Activated naive CD8-positive, alpha-beta T cell treated with anti-CD3 and anti-CD28 coated beads for 36 hours (primary cell): ENCODE measurements at regions not wholly inside any gene's neighbourhood (a gene's known extent, or its start where the extent isn't known, plus 50 kb on each side); places are given as distances from the start of the nearest gene placed in this dataset.

Source experiments
- DNase-seq: peaks from one replicate; pipeline ENCODE4 v3.0.0; 2021
- H3K27ac Mint-ChIP-seq: one replicate; pipeline ENCODE4 v1.8.0; 2022; ENCODE audit warnings: mild to moderate bottlenecking, moderate library complexity, mixed read lengths
- H3K27me3 Mint-ChIP-seq: one replicate; pipeline ENCODE4 v1.8.0; 2022; ENCODE audit warnings: mild to moderate bottlenecking, mixed read lengths
- H3K36me3 Mint-ChIP-seq: one replicate; pipeline ENCODE4 v1.8.0; 2021; ENCODE audit warnings: mild to moderate bottlenecking, mixed read lengths
- H3K4me1 Mint-ChIP-seq: one replicate; pipeline ENCODE4 v1.8.0; 2021; ENCODE audit warnings: mixed read lengths
- H3K4me3 Mint-ChIP-seq: one replicate; pipeline ENCODE4 v1.8.0; 2022; ENCODE audit warnings: mild to moderate bottlenecking, moderate library complexity, mixed read lengths
- H3K9me3 Mint-ChIP-seq: one replicate; pipeline ENCODE4 v1.8.0; 2022; ENCODE audit warnings: mixed read lengths

- H3K36me3 Mint-ChIP-seq: no peaks in the 10 kb centered on the region
- H3K27ac Mint-ChIP-seq: no peak overlapping the region
- DNase-seq: peak; percentile 84
- H3K4me3 Mint-ChIP-seq: no peak overlapping the region
- peaks cover 16% of the 10 kb centered on the region for H3K4me1 Mint-ChIP-seq
- H3K27me3 Mint-ChIP-seq: no peaks in the 10 kb centered on the region
- peaks cover 5% of the 10 kb centered on the region for H3K9me3 Mint-ChIP-seq
Measured at GRCh38 chr16:85416228-85417109, 196.7 kb upstream of the GSE1 start.

- H3K4me1 Mint-ChIP-seq: peaks cover 16% of the 10 kb centered on the region
- H3K4me3 Mint-ChIP-seq: no peak overlapping the region
- no peak overlapping the region for H3K27ac Mint-ChIP-seq
- H3K9me3 Mint-ChIP-seq: peaks cover 5% of the 10 kb centered on the region
- H3K36me3 Mint-ChIP-seq: no peaks in the 10 kb centered on the region
- no peaks in the 10 kb centered on the region for H3K27me3 Mint-ChIP-seq
- no peak for DNase-seq
Measured at GRCh38 chr16:85417156-85417860, 195.8 kb upstream of the GSE1 start.

GRCh38 chr16:85418978-85419491, 194.1 kb upstream of the GSE1 start:
- peaks cover 15% of the 10 kb centered on the region for H3K4me1 Mint-ChIP-seq
- H3K9me3 Mint-ChIP-seq: no peaks in the 10 kb centered on the region
- H3K36me3 Mint-ChIP-seq: no peaks in the 10 kb centered on the region
- no peak for DNase-seq
- H3K27me3 Mint-ChIP-seq: no peaks in the 10 kb centered on the region
- no peak overlapping the region for H3K27ac Mint-ChIP-seq
- no peak overlapping the region for H3K4me3 Mint-ChIP-seq

DNA sequence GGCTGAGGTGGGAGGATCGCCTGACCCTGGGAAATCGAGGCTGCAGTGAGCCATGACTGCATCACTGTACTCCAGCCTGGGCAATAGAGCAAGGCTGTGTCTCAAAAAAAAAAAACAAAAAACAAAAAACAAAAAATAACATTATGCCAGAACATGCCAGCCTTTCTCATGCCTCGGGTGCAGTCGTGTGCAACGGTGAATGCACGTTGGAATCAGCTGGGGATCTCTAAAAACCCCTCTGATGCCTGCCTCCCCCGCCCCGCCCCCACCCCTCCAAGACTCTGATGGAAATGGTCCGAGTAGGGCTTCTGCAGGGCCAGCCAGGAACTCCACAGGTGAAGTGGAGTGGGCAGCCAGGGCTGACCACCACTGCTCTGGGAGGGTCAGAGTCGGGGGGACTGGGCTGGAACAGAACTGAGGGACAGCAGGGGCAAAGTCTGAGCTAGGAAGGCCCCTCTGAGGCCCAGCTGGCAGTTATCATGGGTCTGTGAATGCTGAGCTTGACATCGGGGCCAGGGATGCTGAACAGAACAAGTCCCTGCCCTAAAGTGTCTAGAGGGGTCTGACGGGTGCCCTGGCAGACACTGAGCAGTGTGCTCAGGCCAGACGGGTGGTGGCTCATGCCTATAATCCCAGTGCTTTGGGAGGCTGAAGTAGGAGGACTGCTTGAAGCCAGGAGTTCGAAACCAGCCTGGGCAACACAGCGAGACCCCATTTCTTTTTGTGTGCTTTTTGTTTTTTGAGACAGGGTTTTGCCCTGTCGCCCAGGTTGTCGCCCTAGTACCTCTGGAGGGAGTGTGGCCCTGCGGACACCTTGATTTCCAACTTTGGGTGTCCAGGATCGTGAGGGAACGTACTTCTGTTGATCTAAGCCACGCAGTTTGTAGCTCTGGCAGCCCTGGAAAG, 193.4 kb upstream of the GSE1 start:
- peaks cover 11% of the 10 kb centered on the region for H3K4me1 Mint-ChIP-seq
- no peak overlapping the region for H3K4me3 Mint-ChIP-seq
- no peaks in the 10 kb centered on the region for H3K36me3 Mint-ChIP-seq
- no peaks in the 10 kb centered on the region for H3K9me3 Mint-ChIP-seq
- H3K27ac Mint-ChIP-seq: no peak overlapping the region
- DNase-seq: no peak
- no peaks in the 10 kb centered on the region for H3K27me3 Mint-ChIP-seq

- no peak overlapping the region for H3K4me3 Mint-ChIP-seq
- no peak overlapping the region for H3K27ac Mint-ChIP-seq
- peaks cover 9% of the 10 kb centered on the region for H3K4me1 Mint-ChIP-seq
- no peaks in the 10 kb centered on the region for H3K9me3 Mint-ChIP-seq
- no peaks in the 10 kb centered on the region for H3K27me3 Mint-ChIP-seq
- H3K36me3 Mint-ChIP-seq: no peaks in the 10 kb centered on the region
- DNase-seq: peak; percentile 84
Measured at GRCh38 chr16:85420501-85421337, 192.4 kb upstream of the GSE1 start.

DNA sequence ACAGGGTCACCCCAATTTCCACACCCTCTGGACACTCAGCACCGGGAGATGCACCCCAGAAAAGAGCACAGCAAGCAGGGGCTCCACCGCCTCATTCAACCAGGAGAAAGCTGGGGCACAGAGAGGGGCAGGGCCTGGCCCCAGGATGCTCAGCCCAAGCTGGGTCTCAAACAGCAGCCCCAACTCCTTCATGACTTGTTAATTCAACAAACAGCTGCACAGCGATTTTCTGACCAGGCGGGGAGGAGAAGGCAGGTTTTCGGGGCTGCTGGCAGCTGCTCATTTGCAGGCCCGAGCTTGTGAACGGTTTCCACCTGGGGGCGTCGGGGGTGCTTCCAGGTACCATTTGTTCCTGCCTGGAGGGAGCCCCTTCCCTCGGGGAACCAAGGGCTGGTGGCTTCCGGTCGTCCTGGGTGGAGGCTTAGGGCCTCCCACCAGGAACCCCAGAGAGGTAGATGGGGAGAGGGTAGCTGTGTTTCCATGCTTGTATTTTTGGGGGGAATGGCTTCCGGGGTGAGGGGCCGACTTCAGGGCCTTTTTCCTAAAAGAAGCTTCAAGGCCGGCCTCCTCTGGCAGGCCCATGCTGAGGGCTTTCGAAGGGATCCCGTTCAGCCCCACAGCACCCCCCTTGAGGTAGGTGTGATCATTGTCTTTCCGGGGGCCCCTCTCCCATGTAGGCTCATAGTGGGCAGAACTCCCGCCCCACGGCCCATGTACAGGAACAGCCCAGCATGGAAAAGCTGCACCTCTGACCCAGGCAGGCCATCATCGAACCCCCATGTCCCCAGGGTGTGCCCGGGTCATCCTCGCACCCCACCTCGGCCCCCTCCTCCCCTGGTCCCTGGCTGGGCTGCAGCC, 191.6 kb upstream of the GSE1 start:
- Mint-ChIP-seq H3K4me1 (peaks cover 4% of the 10 kb centered on the region), H3K27ac (no peak overlapping the region), H3K36me3 (no peaks in the 10 kb centered on the region), H3K4me3 (no peak overlapping the region), H3K9me3 (no peaks in the 10 kb centered on the region), H3K27me3 (no peaks in the 10 kb centered on the region)
- DNase-seq: no peak

DNA sequence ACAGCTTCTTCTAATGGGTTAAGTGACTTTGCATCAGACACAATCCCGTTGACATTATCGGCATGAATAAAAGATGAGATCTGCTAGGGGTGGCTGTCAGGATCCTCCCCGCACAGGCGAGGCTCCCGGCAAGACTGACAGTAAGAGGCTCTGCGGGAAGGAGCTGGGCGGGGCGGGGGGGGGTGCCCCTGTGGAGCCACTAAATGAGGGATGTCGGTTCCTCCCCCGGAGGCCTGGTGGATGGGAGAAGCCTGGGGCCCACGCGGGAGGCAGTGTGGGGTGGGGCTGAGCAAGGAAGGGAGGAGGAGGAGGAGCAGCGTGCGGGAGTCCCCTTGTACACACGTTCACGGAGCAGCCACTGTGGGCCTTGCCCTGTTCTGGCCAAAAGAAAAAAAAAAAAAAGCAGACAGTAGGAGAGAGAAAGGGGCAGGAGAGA, 190.9 kb upstream of the GSE1 start:
- no peak overlapping the region for H3K4me3 Mint-ChIP-seq
- H3K4me1 Mint-ChIP-seq: peaks cover 2% of the 10 kb centered on the region
- H3K27ac Mint-ChIP-seq: no peak overlapping the region
- H3K36me3 Mint-ChIP-seq: no peaks in the 10 kb centered on the region
- DNase-seq: no peak
- H3K27me3 Mint-ChIP-seq: no peaks in the 10 kb centered on the region
- no peaks in the 10 kb centered on the region for H3K9me3 Mint-ChIP-seq

DNA sequence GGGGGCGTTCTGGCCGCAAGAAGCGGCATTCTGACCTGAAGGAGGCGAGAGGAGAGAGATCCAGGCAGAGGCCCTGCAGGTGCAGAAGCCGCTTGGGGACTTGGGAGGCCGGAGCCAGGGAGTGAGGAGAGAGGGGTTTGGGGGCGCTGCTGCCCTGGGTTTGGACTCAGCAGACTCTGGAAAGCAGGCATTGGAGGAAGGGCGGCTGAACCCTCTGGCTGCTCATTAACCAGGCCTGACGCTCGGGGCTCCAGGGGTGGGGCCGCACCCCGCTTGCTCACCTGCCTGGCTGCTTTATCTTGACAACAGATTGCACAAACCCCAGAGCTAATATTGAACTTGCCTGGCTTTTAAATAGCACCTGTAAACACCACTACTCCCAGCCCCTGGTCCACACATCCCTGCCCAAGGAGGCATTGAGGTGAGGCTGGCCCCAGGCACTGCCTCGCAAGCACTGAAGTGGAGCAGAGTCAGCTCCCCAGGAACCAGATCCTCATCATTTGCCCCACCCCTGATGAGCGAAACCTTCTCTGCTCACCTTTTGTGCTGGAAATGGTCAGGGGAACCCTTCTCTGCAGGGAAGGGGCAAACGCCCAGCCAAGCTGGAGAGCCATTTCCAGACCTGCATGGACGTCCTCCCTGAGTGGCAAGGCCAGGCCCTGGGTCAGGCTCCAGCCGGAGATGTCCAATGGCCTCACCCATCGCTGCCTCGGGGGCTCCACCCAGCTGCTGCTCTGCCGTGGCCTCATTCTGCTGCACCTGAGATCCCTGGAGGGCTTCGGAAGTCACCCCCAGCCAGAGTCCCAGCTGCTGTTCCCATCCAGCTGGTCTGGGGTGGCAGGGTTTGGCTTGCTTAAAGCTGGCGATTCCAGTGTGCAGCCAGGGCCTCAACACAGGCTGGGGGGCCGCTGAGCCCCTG, 190.2 kb upstream of the GSE1 start:
- Mint-ChIP-seq H3K27me3 (no peaks in the 10 kb centered on the region), H3K4me3 (no peak overlapping the region), H3K9me3 (no peaks in the 10 kb centered on the region), H3K36me3 (no peaks in the 10 kb centered on the region), H3K27ac (no peak overlapping the region), H3K4me1 (peaks cover 2% of the 10 kb centered on the region)
- no peak for DNase-seq

DNA sequence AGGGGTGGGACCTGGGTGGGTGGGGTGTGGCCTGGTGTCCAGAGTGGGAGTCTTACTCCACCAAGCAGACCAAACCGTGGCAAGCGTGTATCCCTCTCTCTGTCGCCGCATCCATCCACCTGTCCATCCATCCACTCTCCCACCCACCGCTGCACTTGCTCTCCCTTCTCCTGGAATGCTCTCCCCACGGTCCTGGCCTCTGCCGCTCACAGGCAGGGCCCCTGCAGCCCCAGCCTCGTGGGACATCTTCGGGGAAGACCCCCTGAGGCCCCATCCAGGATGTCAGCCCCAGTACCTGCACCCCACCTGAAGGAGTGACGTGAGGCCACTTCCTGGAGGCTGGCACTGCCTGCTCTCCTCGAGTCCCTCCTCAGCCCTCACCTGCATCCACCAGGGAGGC, 189.5 kb upstream of the GSE1 start:
- H3K27me3 Mint-ChIP-seq: no peaks in the 10 kb centered on the region
- no peak overlapping the region for H3K27ac Mint-ChIP-seq
- no peak overlapping the region for H3K4me3 Mint-ChIP-seq
- no peaks in the 10 kb centered on the region for H3K36me3 Mint-ChIP-seq
- DNase-seq: no peak
- H3K4me1 Mint-ChIP-seq: peaks cover 2% of the 10 kb centered on the region
- H3K9me3 Mint-ChIP-seq: no peaks in the 10 kb centered on the region

DNA sequence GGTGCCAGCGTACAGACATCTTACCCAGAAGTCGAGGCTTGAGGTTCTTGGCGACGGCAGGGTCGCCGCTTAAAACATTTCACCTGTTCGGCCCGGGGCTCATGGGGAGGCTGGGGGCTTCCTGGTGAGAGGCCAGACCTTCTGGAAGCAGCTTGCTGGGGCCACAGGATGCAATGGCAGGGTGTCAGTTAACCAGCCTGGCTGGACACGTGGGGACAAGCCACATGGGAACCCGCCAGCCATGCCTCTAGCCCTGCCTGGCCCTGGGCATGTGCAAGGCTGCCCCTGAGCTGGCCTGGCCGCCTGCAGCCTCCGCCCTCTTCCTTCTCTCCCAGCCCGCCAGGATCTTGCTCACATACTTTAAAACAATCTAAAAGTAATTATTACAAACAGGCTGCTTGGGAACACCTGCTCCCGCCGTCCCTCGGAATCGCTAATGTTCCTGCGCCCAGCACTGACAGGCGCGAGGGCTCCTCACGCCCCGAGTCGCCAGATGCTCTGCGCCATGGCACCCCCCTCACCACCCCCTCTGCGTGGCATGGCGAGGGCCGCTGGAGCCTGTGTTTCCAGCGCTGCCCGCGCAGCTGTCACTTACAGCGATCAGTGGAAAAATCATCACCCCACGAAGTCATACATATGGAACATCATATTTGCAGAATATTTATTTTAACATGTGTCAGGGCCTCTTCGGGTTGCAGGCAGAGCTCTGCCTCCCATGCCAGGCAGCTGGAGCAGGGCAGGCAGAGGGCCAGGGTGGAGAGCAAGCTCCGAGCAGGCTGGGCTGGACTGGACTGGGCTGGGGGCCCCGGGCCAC, 188.7 kb upstream of the GSE1 start:
- Mint-ChIP-seq H3K36me3 (no peaks in the 10 kb centered on the region), H3K4me1 (peaks cover 2% of the 10 kb centered on the region), H3K9me3 (no peaks in the 10 kb centered on the region), H3K27ac (no peak overlapping the region), H3K4me3 (no peak overlapping the region), H3K27me3 (no peaks in the 10 kb centered on the region)
- no peak for DNase-seq

DNA sequence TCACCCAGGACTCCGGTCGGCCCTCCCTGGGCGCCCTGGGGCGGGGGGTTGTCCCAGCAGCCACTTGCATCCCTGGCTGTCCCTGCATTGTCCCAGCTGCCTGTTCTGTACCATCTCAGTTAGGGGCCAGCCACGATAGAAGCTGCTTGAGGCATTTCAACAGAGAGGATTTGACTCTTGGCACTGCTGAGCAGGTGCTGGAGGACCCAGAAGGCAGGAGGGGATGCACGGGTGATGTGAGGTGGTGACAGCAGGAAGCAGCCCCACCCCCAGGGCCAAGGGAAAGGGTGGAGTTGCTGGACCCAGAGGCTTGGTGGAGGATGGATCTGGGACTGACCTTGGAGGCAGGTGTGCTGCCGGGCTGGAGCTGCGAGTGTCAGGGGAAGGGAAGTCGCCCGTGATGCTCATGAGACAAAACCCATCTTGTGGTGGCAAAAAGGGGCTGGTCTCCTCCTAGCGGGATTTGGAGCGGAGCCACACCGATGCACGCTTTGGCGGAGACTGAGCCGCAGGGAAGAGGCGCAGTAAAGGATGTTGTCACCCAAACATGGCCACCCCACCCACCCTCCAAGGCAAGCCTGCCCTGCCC, 188.0 kb upstream of the GSE1 start:
- Mint-ChIP-seq H3K4me3 (no peak overlapping the region), H3K36me3 (no peaks in the 10 kb centered on the region), H3K9me3 (no peaks in the 10 kb centered on the region), H3K27ac (no peak overlapping the region), H3K27me3 (no peaks in the 10 kb centered on the region), H3K4me1 (peaks cover 2% of the 10 kb centered on the region)
- DNase-seq: no peak

- Mint-ChIP-seq H3K27ac (no peak overlapping the region), H3K4me3 (no peak overlapping the region), H3K36me3 (no peaks in the 10 kb centered on the region), H3K9me3 (no peaks in the 10 kb centered on the region), H3K27me3 (no peaks in the 10 kb centered on the region), H3K4me1 (no peaks in the 10 kb centered on the region)
- DNase-seq: no peak
Measured at GRCh38 chr16:85426806-85427205, 186.3 kb upstream of the GSE1 start.
